ENCODE measurements at regions not wholly inside any gene's neighbourhood (a gene's known extent, or its start where the extent isn't known, plus 50 kb on each side); places are given as distances from the start of the nearest gene placed in this dataset.
"Not testable (repeated sequence)": the region's sequence is repeated elsewhere in the genome, so short reads cannot be mapped to it uniquely, and the experiment has no call there.

DNA sequence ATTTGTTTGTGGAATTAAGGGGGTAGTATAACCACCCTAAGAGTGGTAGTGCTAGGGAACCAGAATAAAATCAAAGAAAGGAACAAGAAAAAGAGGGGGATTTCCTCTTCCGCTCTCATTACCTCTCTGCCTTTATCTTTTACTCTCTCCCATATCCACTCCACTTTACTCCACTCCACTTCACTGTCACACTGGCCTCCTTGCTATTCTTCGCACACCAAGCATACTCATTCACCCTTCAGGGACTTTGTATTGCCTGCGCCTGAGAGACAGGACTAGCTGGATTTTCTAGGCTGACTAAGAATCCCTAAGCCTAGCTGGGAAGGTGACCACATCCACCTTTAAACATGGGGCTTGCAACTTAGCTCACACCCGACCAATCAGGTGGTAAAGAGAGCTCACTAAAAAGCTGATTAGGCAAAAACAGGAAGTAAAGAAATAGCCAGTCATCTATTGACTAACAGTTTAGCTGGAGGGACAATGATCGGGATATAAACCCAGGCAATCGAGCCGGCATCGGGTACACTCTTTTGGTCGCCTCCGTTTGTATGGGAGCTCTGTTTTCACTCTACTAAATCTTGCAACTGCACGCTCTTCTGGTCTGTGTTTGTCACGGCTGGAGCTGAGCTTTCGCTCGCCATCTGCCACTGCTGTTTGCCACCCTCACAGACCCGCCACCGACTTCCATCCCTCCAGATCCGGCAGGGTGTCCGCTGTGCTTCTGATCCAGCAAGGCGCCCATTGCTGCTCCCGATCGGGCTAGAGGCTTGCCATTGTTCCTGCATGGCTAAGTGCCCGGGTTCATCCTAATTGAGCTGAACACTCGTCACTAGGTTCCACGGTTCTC is 121.8 kb downstream of the FAM170A start:
- no peak overlapping the region for H3K27ac ChIP-seq (ENCODE audit: low read length)
- WGBS: 93% methylated on average over 24 of the region's 24 CpGs

DNA sequence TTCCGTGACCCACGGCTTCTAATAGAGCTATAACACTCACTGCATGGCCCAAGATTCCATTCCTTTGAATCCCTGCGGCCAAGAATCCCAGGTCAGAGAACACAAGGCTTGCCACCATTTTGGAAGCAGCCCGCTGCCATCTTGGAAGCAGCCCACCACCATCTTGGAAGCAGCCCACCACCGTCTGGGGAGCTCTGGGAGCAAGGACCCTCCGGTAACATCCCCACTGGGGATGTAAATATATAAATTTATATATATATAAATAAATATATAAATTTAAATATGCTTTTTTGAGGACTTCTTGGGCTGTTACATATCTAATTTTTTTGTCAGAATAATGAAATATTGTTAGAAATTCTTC is 122.4 kb downstream of the FAM170A start:
- Histone ChIP-seq H3K9me3 (ENCODE audit: control insufficient read depth, low read length) (no peaks in the 10 kb centered on the region), H3K4me3 (ENCODE audit: low read length) (no peak overlapping the region), H3K4me1 (ENCODE audit: control insufficient read depth, insufficient read depth, low read length) (no peaks in the 10 kb centered on the region), H3K27ac (ENCODE audit: low read length) (no peak overlapping the region), H3K27me3 (ENCODE audit: control insufficient read depth, insufficient read depth) (no peaks in the 10 kb centered on the region)
- ATAC-seq (no peak), DNase-seq (no peak)
- WGBS: 71% methylated on average over 6 of the region's 6 CpGs
- intact Hi-C loops (cut with DNase I): no loop called here

More for the DNA sequence above, 121.8 kb downstream of the FAM170A start:
- H3K27me3 ChIP-seq (ENCODE audit: control insufficient read depth, insufficient read depth): no peaks in the 10 kb centered on the region
- H3K4me1 ChIP-seq (ENCODE audit: control insufficient read depth, insufficient read depth, low read length): no peaks in the 10 kb centered on the region
- no peak overlapping the region for H3K4me3 ChIP-seq (ENCODE audit: low read length)
- intact Hi-C loops (cut with DNase I): no loop called here
- DNase-seq (no peak), ATAC-seq (no peak)
- no peaks in the 10 kb centered on the region for H3K9me3 ChIP-seq (ENCODE audit: control insufficient read depth, low read length)

DNA sequence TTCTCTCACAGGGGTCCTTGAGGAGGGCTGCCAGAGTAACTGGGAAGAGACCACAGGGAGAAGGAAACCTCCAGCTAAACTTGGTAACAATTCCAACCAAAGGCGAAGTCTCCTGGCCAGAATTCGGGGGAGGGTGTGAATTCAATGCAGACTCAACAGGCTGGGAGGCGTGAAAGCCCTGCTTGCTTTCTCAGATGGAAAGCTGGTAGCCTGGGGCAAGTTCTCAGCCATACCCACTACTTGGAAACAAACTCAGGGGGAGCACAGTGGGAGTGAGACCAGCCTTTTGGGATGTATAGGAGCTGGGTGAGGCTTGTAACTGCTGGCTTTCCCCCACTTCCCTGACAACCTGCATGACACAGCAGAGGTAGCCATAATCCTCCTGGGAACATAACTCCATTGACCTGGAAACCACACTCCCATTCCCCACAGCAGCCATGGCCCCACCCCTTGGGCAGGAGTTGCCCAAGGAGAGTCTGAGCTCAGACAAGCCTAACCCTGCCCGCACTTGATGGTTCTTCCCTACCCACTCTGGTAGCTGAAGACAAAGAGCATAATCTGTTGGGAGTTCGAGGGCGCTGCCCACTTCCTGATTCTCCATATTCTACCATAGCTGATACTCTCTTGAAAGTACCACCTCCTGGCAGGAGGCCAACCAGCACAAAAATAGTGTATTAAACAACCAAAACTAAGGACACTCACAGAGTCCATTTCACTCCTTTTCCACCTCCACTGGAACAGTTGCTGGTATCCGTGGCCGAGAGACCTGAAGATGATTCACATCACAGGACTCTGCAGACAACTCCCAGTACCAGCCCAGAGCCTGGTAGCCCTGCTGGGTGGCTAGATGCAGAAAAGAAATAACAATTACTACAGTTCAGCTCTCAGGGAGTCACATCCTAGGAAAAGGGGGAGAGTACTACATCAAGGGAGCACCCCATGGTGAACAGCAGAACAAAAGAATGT is 123.8 kb downstream of the FAM170A start:
- intact Hi-C loops (cut with DNase I): no loop called here
- no peaks in the 10 kb centered on the region for H3K4me1 ChIP-seq (ENCODE audit: control insufficient read depth, insufficient read depth, low read length)
- H3K4me3 ChIP-seq (ENCODE audit: low read length): no peak overlapping the region
- no peak overlapping the region for H3K27ac ChIP-seq (ENCODE audit: low read length)
- H3K27me3 ChIP-seq (ENCODE audit: control insufficient read depth, insufficient read depth): no peaks in the 10 kb centered on the region
- no peaks in the 10 kb centered on the region for H3K9me3 ChIP-seq (ENCODE audit: control insufficient read depth, low read length)
- DNase-seq (peak in 1 of 3 donors; percentile 39), ATAC-seq (no peak)
- WGBS: 79% methylated on average over 8 of the region's 8 CpGs

DNA sequence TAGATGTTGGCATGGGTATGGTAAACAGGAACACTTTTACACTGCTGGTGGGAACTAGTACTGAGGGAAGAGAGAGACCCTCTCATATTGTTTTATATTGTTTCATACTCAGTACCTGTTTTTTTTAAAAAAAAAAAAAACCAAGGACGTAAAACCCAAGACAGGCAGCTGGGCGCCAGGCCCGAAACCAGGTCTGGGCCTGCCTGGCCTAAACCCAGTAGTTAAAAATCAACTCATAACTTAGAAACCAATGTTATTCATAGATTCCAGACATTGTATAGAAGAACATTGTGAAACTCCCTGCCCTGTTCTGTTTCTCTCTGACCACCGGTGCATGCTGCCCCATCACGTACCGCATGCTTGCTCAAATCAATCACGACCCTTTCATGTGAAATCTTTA is 125.5 kb downstream of the FAM170A start:
- intact Hi-C loops (cut with DNase I); H3K27ac ChIP-seq (ENCODE audit: low read length); H3K9me3 ChIP-seq (ENCODE audit: control insufficient read depth, low read length); H3K27me3 ChIP-seq (ENCODE audit: control insufficient read depth, insufficient read depth); H3K4me1 ChIP-seq (ENCODE audit: control insufficient read depth, insufficient read depth, low read length); ATAC-seq; H3K4me3 ChIP-seq (ENCODE audit: low read length); DNase-seq: not testable (repeated sequence)
- WGBS: 96% methylated on average over 7 of the region's 7 CpGs

DNA sequence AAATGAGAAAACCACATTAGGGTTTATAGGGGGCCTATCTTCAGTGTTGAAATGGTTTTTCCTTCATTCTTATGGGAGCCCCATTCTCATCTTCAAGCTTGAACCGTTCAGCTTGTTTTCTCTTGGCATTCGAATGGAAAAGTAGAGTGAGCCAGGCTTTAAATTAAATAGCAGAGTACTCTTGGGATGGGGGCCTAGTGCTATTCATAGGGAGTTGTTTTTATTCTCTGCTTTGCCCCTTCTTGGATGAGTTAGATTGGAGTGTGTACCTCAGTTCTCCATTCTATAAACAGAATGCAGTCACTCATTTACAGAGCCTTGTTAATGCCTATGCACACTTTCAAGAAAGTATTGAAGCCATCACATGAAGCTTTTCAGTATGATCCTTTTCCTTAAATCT is 127.9 kb downstream of the FAM170A start:
- ATAC-seq (no peak), DNase-seq (no peak)
- Histone ChIP-seq H3K27ac (ENCODE audit: low read length) (no peak overlapping the region), H3K4me3 (ENCODE audit: low read length) (no peak overlapping the region), H3K27me3 (ENCODE audit: control insufficient read depth, insufficient read depth) (no peaks in the 10 kb centered on the region), H3K4me1 (ENCODE audit: control insufficient read depth, insufficient read depth, low read length) (no peaks in the 10 kb centered on the region), H3K9me3 (ENCODE audit: control insufficient read depth, low read length) (no peaks in the 10 kb centered on the region)
- 66% methylated on average over 2 of the region's 2 CpGs for WGBS
- intact Hi-C loops (cut with DNase I): no loop called here

DNA sequence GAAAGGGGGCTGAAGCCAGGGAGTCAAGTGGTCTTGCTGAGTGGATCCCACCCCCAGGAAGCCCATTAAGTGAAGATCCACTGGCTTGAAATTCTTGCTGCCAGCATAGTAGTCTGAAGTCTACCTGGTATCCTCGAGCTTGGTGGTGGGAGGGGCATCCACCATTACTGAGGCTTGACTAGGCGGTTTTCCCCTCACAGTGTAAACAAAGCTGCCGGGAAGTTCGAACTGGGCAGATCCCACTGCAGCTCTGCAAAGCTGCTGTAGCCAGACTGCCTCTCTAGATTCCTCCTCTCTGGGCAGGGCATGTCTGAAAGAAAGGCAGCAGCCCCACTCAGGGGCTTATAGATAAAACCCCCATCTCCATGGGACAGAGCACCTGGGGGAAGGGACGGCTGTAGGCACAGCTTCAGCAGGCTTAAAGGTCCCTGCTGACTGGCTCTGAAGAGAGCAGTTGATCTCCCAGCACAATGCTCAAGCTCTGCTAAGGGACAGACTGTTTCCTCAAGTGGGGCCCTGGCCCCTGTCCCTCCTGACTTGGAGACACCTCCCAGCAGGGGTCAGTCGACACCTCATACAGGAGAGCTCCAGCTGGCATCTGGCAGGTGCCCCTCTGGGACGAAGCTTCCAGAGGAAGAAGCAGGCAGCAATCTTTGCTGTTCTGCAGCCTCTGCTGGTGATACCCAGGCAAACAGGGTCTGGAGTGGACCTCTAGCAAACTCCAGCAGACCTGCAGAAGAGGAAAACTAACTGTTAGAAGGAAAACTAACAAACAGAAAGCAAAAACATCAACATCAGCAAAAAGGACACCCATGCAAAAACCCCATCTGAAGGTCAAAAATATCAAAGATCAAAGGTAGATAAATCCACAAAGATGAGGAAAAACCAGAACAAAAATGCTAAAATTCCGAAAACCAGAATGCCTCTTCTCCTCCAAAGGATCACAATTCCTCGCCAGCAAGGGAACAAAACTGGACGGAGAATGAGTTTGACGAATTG is 140.6 kb downstream of the FAM170A start:
- H3K27ac ChIP-seq (ENCODE audit: low read length); H3K4me1 ChIP-seq (ENCODE audit: control insufficient read depth, insufficient read depth, low read length); intact Hi-C loops (cut with DNase I); DNase-seq; H3K4me3 ChIP-seq (ENCODE audit: low read length); H3K27me3 ChIP-seq (ENCODE audit: control insufficient read depth, insufficient read depth); H3K9me3 ChIP-seq (ENCODE audit: control insufficient read depth, low read length); ATAC-seq: not testable (repeated sequence)
- WGBS: 61% methylated on average over 11 of the region's 11 CpGs

DNA sequence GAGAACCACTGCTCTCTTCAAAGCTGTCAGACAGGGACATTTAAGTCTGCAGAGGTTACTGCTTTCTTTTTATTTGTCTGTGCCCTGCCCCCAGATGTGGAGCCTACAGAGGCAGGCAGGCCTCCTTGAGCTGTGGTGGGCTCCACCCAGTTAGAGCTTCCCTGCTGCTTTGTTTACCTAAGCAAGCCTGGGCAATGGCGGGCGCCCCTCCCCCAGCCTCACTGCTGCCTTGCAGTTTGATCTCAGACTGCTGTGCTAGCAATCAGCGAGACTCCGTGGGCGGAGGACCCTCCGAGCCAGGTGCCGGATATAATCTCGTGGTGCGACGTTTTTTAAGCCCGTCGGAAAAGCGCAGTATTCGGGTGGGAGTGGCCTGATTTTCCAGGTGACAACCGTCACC is 150.8 kb downstream of the FAM170A start:
- H3K27me3 ChIP-seq (ENCODE audit: control insufficient read depth, insufficient read depth); H3K27ac ChIP-seq (ENCODE audit: low read length); H3K4me1 ChIP-seq (ENCODE audit: control insufficient read depth, insufficient read depth, low read length); intact Hi-C loops (cut with DNase I); ATAC-seq; H3K9me3 ChIP-seq (ENCODE audit: control insufficient read depth, low read length); H3K4me3 ChIP-seq (ENCODE audit: low read length): not testable (repeated sequence)
- DNase-seq: peak in 1 of 3 donors; percentile 16
- 87% methylated on average over 15 of the region's 15 CpGs for WGBS

DNA sequence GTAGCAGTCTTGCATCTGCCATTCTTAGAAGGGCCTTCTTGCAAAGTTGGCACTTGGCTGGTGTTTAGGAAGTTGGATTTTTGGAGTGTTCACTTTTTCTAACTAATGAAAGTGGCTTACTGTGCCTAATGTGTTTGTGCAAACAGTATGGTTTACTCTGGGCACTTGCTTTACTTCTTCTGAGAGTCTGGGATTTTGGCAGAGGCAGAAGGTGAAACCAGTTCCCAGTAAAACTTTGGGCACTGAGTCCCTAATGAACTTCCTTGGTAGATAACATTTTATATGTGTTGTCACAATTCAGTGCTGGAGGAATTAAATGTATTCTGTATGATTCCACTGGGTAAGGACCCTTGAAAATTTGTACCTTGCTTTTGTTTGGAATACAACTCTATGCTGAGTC is 155.7 kb downstream of the FAM170A start:
- intact Hi-C loops (cut with DNase I): no loop called here
- no peak for ATAC-seq
- H3K27me3 ChIP-seq (ENCODE audit: control insufficient read depth, insufficient read depth): no peaks in the 10 kb centered on the region
- H3K9me3 ChIP-seq (ENCODE audit: control insufficient read depth, low read length): no peaks in the 10 kb centered on the region
- H3K4me3 ChIP-seq (ENCODE audit: low read length): no peak overlapping the region
- peaks cover 1% of the 10 kb centered on the region for H3K4me1 ChIP-seq (ENCODE audit: control insufficient read depth, insufficient read depth, low read length)
- no peak overlapping the region for H3K27ac ChIP-seq (ENCODE audit: low read length)
- no peak for DNase-seq

DNA sequence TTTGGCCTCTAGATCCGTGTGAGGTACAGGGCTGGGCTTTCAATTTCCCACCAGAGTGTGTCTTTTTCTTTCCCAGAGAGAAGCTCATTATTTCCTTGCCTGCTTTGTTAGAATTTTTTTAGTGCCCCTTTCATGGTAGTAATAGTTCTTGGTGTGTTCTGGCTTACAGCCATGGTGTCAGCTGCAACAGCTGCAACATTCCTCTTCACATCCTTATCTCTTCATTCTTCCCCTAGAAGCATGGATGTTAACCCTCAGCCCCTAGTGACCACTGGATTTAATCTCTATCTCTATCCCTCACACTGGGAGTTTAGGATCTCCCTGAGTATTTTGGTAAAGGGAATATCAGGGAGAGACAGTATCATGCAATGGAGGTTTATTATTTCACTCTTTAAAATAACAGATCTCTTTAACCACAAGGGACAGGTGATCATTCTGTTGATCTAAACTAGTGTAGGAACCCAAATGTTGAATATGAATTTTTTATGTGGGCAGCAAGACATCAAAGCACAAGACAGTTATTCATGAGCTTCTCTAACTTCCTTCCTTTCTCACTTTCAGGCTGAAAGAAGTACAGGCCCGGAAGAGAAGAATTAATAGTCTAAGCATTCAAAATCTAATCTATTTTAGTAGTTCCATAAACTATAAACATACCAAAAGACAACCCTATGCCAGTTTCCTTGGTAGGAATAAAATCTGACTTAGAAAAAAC is 160.2 kb downstream of the FAM170A start:
- Histone ChIP-seq H3K4me1 (ENCODE audit: control insufficient read depth, insufficient read depth, low read length) (peaks cover 1% of the 10 kb centered on the region), H3K27ac (ENCODE audit: low read length) (no peak overlapping the region), H3K27me3 (ENCODE audit: control insufficient read depth, insufficient read depth) (no peaks in the 10 kb centered on the region), H3K9me3 (ENCODE audit: control insufficient read depth, low read length) (no peaks in the 10 kb centered on the region), H3K4me3 (ENCODE audit: low read length) (no peak overlapping the region)
- intact Hi-C loops (cut with DNase I): no loop called here
- no peak for DNase-seq
- WGBS: 38% methylated on average over 2 of the region's 2 CpGs
- ATAC-seq: no peak

DNA sequence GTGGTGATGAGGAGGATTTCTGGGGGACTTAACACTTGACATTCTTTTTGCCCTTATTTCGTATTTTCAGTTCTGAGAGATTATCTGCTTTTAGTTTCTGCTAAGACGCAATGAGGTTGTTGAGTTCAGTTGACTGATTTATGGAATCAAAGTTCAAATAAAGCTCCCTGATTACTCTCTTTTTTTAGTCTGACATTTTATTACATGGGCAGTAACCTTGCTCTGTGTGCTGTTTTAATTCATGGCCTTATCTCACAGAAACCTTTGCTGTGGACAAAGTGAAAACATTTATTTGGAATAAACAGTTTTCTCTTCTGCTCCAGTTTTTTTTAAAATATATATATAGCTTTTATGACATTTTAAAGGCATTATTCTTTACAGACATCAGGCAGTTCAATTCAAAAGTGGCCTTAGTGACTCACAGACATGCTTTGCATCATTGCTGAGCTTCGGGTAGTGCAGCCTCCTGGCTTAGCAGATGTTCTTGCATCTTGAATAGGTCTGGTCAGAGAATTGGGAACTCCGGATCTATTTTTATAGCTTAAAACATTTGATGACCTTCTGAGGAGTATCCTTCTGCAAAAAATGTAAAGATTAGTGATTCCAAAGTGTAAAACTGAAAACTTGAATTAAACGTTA is 162.9 kb downstream of the FAM170A start:
- WGBS: 60% methylated on average over 5 of the region's 5 CpGs
- H3K4me1 ChIP-seq (ENCODE audit: control insufficient read depth, insufficient read depth, low read length): no peaks in the 10 kb centered on the region
- no peak overlapping the region for H3K4me3 ChIP-seq (ENCODE audit: low read length)
- no peaks in the 10 kb centered on the region for H3K9me3 ChIP-seq (ENCODE audit: control insufficient read depth, low read length)
- intact Hi-C loops (cut with DNase I): no loop called here
- no peak for ATAC-seq
- no peak for DNase-seq
- H3K27me3 ChIP-seq (ENCODE audit: control insufficient read depth, insufficient read depth): no peaks in the 10 kb centered on the region
- no peak overlapping the region for H3K27ac ChIP-seq (ENCODE audit: low read length)
